Stimulated activated CD4-positive, alpha-beta T cell treated with anti-CD3 and anti-CD28 coated beads, Interleukin-4, amount 100 ng/mL, for 4 hours (primary cell): ENCODE measurements at regions not wholly inside any gene's neighbourhood (a gene's known extent, or its start where the extent isn't known, plus 50 kb on each side); places are given as distances from the start of the nearest gene placed in this dataset.
"Not testable (repeated sequence)": the region's sequence is repeated elsewhere in the genome, so short reads cannot be mapped to it uniquely, and the experiment has no call there.

Source experiments
- DNase-seq, 2 experiments: peaks; one replicate each; pipeline ENCODE4 v3.0.0-alpha.2; 2020

DNA sequence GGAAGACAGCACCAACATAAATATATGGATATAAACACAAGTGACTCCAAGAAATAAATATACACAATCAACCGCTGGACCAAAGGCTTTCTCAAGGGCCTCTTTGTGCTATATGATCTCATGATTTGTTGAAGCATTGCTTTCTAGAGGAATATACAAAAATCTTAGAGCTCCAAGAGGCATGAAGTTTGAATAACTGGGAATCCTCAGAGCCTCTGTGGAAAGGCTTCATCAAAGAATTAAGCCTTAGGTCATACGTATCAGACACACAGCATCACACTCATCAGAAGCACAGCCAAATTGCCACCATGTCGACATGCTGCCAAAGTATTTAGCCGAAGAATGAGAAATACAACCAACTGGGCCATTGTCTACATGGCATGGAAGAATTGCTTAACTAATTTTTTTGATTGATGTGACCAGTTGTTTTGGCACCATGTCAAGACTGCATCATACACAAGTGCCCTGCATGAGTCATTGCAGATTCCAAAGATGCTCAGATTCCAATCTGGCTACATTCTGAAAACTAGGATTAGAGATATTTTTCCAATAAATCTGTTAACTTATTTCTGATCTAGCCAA lies 860.6 kb upstream of the ZEB2 start:
- DNase-seq = no peak

GRCh38 chr2:145379934-145380333 lies 860.0 kb upstream of the ZEB2 start:
- DNase-seq = no peak

DNA sequence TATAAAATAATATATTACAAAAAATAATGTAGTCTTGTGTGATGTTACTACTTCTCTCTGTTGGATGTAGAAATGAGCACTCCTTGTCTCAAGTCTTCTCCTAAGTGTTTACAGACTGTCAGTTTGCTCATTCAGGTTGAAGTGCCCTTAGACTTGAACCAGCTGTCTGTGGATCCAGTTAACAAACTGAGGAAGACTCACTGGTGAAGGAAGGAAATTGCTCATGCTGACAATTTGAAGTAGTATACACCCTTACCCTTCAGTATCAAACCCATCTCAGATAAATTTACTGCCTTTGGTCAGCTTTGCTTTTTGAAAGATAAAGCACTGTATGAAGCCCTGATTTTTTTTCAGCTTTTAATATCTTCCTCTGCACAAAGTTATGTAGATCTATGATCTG lies 854.2 kb upstream of the ZEB2 start:
- DNase-seq = no peak

GRCh38 chr2:145367334-145367733 lies 847.4 kb upstream of the ZEB2 start:
- not testable (repeated sequence) for DNase-seq

- no peak for DNase-seq
Measured at GRCh38 chr2:145366341-145366740, 846.4 kb upstream of the ZEB2 start.

DNA sequence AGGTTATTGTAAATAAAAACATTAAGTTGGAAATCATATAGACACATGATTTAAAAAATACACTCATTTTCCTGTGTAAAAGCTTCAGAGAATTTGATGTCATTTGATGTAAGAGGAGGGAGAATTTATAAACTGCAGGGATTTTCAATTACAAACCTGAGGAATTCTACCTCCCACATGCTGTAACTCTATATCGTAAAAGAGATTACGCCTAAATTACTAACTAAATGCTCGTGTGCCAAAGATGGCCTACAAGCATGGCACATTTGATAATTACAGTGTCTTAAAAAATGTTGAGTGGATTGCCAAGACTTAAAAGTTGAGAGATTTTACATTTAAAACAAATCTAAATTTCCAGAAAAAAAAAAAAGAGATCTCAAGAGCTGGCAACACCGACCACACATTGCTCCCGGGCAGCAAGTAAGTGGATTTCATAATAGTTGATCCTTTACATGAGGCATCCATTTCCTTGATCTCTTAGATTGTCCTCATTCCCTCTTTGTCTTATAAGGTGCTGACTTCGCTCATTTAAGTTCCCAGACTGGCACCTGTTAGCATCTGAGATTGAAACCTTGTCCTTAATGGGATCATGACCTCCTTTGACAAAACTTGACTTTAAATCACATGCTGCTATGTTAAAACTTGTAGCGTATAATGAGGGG lies 840.3 kb upstream of the ZEB2 start:
- no peak for DNase-seq

DNA sequence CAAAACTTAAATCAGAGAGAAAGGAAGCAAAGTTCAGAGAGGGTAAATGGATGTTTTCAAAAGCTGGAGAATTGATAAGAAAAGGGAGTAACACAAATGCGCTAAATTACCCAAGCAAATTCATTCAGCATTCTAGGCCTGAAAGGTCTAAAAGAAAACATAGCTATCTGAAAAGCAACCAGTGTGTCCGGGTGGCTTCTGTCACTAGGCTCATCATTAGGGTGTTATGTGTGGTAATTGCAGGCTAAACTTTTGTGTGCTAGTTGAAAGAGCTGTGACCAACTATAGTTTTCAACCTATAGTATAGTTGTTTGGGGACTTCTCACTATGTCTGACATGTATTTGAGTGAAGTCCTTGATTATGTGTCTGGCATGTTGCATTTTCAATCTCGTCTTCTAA lies 839.6 kb upstream of the ZEB2 start:
- no peak for DNase-seq

GRCh38 chr2:145356056-145356455 lies 836.1 kb upstream of the ZEB2 start:
- no peak for DNase-seq

GRCh38 chr2:145352484-145352883 lies 832.6 kb upstream of the ZEB2 start:
- DNase-seq = no peak

DNA sequence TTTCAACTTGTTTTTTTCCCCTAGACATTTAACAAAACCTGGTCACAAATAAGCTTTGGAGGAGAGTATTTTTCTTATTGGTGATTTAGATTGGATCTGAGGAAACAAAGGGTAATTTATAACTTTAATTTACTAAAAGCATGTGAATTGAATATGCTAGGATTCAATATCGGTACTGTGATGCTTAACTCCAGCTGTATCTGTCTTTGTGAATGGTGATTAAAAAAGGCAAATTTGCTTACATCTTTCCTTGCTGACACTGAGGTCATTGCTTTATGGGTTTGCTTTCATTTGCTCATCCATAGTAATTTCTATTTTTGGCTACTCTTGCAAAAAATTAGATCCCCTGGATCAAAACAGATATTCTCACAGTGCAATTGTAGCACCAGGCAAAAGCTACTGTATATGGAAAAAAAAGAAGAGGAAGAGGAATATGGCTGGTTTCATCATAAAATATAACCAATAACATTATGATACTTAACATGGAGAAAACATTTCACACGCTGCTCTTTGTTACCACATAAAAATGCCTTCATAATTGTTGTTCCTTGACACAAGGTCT lies 832.0 kb upstream of the ZEB2 start:
- DNase-seq = no peak

- no peak for DNase-seq
Measured at GRCh38 chr2:145350011-145350410, 830.1 kb upstream of the ZEB2 start.

DNA sequence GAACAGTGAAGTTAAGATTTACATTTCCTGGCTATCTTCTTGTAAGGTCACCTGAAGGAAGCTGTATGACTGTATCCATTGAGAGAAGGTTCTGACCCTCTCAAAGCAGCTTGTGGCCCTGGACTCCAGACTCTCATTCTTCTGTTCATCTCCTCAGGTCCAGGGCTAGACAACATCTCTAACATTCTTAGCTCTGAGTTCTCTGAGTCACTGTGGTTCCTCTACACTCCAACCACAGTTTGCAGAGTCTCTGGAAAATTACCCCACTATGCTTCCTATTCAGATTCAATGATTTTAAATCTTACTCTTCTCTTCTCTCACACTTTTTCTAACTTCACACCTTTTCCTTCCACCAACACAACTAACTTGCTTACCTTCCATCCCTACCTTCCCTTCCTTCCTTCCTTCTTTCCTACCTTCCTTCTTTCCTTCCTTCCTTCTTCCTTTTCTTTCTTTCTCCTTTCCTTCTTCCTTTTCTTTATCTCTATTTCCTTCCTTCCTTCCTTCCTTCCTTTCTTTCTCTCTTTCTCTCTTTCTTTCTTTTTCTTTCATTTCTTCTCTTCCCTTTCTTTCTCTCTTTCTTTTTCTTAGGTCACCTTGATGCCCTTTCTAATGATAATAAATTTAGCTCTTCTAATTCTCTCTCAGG lies 824.3 kb upstream of the ZEB2 start:
- no peak for DNase-seq

GRCh38 chr2:145343287-145343686 lies 823.4 kb upstream of the ZEB2 start:
- DNase-seq = no peak

DNA sequence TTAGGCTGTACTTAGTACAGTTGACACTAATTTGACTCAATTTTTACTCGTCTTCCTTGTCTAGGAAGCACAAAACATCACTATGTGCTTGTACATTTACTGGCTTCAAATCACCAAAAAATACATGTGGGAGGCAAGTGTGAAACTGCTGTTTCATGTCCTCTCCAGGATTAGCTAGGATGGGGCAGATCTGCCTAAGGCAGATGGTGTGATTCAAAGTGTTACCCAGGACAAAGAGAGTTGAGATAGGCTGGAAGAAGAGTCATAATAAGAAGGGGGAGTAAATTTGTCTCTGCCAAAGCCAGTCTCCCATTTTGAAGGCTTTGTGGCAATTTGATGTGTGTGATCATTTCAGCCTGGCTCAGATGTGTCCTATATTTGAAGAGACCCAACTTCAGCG lies 821.6 kb upstream of the ZEB2 start:
- no peak for DNase-seq

DNA sequence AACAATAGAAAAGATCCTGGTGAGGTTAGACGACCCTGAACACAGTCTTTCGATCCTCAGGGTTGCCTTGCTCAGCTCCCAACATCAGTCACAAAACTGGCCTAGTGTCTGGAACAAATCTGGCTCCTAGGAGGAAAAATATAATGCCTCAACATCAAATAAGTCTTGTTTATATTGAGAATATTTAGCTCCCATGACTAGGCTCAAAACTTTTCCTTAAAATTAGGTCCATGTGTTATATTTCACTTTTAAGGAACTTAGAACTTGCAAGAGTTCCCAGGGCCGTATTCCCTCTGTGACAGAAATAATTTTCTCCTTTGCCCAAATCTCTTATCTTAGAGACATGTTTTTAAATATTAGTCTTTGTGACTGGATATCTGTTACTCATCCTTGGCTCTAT lies 819.7 kb upstream of the ZEB2 start:
- DNase-seq = no peak

GRCh38 chr2:145332210-145332898 lies 812.4 kb upstream of the ZEB2 start:
- no peak for DNase-seq

- DNase-seq = no peak
Measured at GRCh38 chr2:145329971-145330370, 810.1 kb upstream of the ZEB2 start.

GRCh38 chr2:145325485-145325884 lies 805.6 kb upstream of the ZEB2 start:
- DNase-seq = no peak

DNA sequence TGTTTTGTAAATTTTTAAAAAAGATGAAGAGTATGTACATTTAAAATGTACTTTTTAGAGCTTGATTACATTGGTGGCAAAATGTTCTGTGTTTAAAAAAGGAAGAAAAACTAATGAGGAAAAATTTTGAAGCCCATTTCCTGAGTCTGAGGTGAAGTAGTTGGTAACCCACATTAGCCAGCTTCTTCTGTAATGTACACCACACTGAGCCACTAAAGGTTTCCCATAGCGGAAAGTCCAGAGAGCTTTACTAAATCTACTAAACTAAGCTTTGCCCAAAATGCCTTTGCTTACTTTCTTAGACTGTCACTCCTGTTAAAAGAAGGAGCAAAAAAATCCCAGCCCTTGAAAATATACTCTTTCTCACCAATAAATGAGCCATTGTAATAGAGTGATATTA lies 804.8 kb upstream of the ZEB2 start:
- DNase-seq = no peak

DNA sequence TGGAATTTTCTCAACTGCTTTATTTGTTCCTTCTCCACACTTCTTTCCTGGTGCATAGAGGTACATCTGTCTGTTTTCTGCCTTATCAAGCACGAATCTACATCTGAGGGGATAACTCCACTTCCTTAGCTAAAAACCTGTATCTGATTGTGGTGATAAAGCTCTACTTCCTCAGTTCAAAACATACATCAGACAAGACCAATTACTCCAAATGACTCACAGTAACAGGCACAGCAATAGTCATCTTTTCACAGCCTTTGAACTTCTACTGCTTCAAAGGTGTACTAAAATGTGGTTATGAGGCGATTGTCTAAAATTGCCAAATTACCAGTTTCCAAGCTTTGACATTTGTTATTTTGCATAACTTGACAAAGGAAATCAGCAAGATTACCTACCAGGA lies 803.6 kb upstream of the ZEB2 start:
- DNase-seq = no peak

DNA sequence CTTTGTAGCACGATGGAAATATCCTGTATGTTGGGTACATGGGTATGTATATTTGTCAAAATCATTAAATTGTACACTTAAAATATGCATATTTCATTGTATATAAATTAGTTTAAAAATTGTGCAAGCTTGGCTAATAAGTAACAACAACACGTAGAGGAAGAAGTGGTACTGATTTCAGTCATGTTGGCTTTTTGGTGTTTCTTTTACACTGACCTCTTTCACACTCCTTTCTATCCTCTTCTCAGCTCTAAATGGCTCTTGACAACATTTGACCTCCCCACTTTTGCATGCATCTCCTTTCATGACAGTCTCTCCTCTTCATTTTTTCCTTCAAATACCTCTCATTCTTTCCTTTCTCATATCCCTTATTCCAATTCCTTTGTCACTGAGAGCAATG lies 801.4 kb upstream of the ZEB2 start:
- no peak for DNase-seq

DNA sequence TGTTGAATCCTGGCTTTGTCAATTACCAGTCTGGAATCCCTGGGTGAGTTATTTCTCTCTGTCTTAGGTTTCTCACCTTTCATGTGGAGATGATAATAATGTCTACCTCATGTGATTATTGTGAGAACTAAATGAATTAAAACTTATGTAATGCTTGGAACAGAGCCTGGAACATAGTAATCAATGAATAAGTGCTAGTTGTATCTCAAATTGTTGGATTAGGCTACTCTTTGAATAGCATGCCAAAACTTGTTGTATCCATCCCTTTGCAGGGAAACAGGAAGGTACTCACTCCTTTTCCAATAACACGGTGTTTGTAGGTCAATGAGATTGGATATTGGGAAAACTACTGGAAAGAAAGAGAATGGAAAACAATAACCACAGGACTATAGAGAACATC lies 796.6 kb upstream of the ZEB2 start:
- DNase-seq = no peak

- DNase-seq = no peak
Measured at GRCh38 chr2:145315053-145315452, 795.1 kb upstream of the ZEB2 start.

DNA sequence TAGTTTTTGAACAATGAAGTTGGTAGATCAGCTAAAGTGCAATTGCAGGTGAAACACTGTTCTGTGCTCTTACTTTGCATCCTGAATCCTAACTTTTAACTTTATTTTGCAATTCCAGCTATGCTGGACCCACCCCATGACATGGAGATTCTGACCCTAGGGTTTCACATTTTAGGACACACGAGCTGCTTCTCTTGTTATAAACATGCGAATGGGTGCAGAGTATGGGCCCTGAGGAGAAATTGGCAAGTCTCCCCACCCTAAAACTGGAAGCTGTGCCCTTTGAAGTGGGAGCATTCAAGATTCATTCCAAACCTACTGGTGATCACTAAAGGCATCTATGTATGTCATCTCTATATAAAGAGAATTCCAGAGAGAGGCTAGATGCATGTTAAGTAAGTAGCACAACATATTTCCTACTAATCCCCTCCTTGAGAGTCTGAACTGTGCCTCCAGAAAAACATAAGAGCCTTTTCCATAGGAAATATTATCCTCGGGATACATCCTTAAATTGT lies 794.3 kb upstream of the ZEB2 start:
- DNase-seq = no peak
